Erythroblast (primary cell): ENCODE measurements at regions not wholly inside any gene's neighbourhood (a gene's known extent, or its start where the extent isn't known, plus 50 kb on each side); places are given as distances from the start of the nearest gene placed in this dataset.

Experiments used
- GATA1 ChIP-seq: IDR thresholded peaks from 2 replicates; pipeline ENCODE4 v1.6.1; 2011; ENCODE audit warnings: low read depth, mild to moderate bottlenecking, control low read depth, low read length, moderate library complexity
- POLR2A ChIP-seq: IDR thresholded peaks from 2 replicates; pipeline ENCODE4 v1.6.1; 2011; ENCODE audit warnings: mild to moderate bottlenecking, low read length

DNA sequence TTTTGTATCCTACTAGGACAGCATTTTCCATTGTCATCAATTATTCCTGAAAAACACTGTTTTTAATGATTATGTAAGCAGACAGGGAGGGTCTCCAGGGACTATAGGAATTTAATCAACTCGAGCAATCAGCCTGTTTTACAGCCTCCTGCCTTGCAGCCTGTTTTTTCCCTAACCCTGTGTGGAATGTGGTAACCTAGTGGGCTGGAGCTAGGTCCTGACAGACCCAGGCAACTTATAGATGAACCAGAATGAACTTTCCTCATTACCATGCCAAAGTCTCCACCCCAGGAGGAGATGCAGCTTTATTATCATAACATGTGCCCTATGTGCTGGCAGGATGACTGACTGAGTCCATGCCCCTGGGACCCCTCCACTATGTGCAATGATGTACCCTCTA is 375.1 kb downstream of the BMP4 start:
- TF ChIP-seq POLR2A = no peak
- TF ChIP-seq GATA1 = no peak
